ENCODE measurements at regions not wholly inside any gene's neighbourhood (a gene's known extent, or its start where the extent isn't known, plus 50 kb on each side); places are given as distances from the start of the nearest gene placed in this dataset.
A peak's percentile ranks its signal among the peaks of the same experiment; 100 is the strongest.

GRCh38 chr21:31566611-31567010 is 92.9 kb upstream of the SOD1 start:
- Histone ChIP-seq H4K20me1 (ENCODE audit: control insufficient read depth, insufficient read depth, low read depth, low read length) (no peaks in the 10 kb centered on the region), H3K9me2 (replicated peaks; ENCODE audit: control insufficient read depth, low read length) (no peaks in the 10 kb centered on the region), H3K27me3 (ENCODE audit: control insufficient read depth, low read length) (no peaks in the 10 kb centered on the region), H3K4me3 (ENCODE audit: low read length) (no peak overlapping the region), H3K4me2 (ENCODE audit: low read length) (no peak overlapping the region), H3K79me2 (ENCODE audit: control insufficient read depth, low read length) (peaks cover 4% of the 10 kb centered on the region; the same call in 1 of the 2 replicates), H3K27ac (ENCODE audit: low read depth, low read length) (no peak overlapping the region), H3K36me3 (ENCODE audit: control insufficient read depth, low read length) (peaks cover 4% of the 10 kb centered on the region; the same call in 1 of the 2 replicates), H3K9me3 (ENCODE audit: control insufficient read depth, insufficient read depth, low read length) (no peaks in the 10 kb centered on the region), H3F3A (ENCODE audit: control insufficient read depth, insufficient read depth) (peaks cover 10% of the 10 kb centered on the region; the same call in 1 of the 2 replicates), H3K4me1 (ENCODE audit: control insufficient read depth, low read length) (no peaks in the 10 kb centered on the region)
- TF ChIP-seq CTCF (IDR thresholded peaks at IDR 0.05; ENCODE audit: low read depth, low read length, poor library complexity, severe bottlenecking) = no peak
- no peak for TF ChIP-seq EZH2phosphoT487 (IDR thresholded peaks at IDR 0.05; ENCODE audit: borderline replicate concordance, low read length)

GRCh38 chr21:31566064-31566463 is 93.4 kb upstream of the SOD1 start:
- Histone ChIP-seq H3K4me1 (ENCODE audit: control insufficient read depth, low read length) (0 out of 2 replicates have a peak, but pooled peaks cover under 1% of the 10 kb centered on the region), H3K79me2 (ENCODE audit: control insufficient read depth, low read length) (peaks cover 7% of the 10 kb centered on the region), H3K27me3 (ENCODE audit: control insufficient read depth, low read length) (no peaks in the 10 kb centered on the region), H3K4me2 (ENCODE audit: low read length) (no peak overlapping the region), H3K36me3 (ENCODE audit: control insufficient read depth, low read length) (peaks cover 4% of the 10 kb centered on the region; the same call in 1 of the 2 replicates), H3K9me3 (ENCODE audit: control insufficient read depth, insufficient read depth, low read length) (no peaks in the 10 kb centered on the region), H3K9me2 (replicated peaks; ENCODE audit: control insufficient read depth, low read length) (no peaks in the 10 kb centered on the region), H3F3A (ENCODE audit: control insufficient read depth, insufficient read depth) (peaks cover 10% of the 10 kb centered on the region; the same call in 1 of the 2 replicates), H4K20me1 (ENCODE audit: control insufficient read depth, insufficient read depth, low read depth, low read length) (no peaks in the 10 kb centered on the region), H3K4me3 (ENCODE audit: low read length) (no peak overlapping the region), H3K27ac (ENCODE audit: low read depth, low read length) (no peak overlapping the region)
- TF ChIP-seq EZH2phosphoT487 (IDR thresholded peaks at IDR 0.05; ENCODE audit: borderline replicate concordance, low read length) (no peak), CTCF (IDR thresholded peaks at IDR 0.05; ENCODE audit: low read depth, low read length, poor library complexity, severe bottlenecking) (peak; percentile 34)

GRCh38 chr21:31564439-31564838 is 95.1 kb upstream of the SOD1 start:
- Histone ChIP-seq H3K27me3 (ENCODE audit: control insufficient read depth, low read length) (no peaks in the 10 kb centered on the region), H3K27ac (ENCODE audit: low read depth, low read length) (no peak overlapping the region), H3F3A (ENCODE audit: control insufficient read depth, insufficient read depth) (peaks cover 10% of the 10 kb centered on the region; the same call in 1 of the 2 replicates), H4K20me1 (ENCODE audit: control insufficient read depth, insufficient read depth, low read depth, low read length) (no peaks in the 10 kb centered on the region), H3K36me3 (ENCODE audit: control insufficient read depth, low read length) (peaks cover 13% of the 10 kb centered on the region), H3K4me2 (ENCODE audit: low read length) (no peak overlapping the region), H3K9me3 (ENCODE audit: control insufficient read depth, insufficient read depth, low read length) (no peaks in the 10 kb centered on the region), H3K4me1 (ENCODE audit: control insufficient read depth, low read length) (peaks cover 12% of the 10 kb centered on the region), H3K9me2 (replicated peaks; ENCODE audit: control insufficient read depth, low read length) (no peaks in the 10 kb centered on the region), H3K4me3 (ENCODE audit: low read length) (no peak overlapping the region), H3K79me2 (ENCODE audit: control insufficient read depth, low read length) (peaks cover 23% of the 10 kb centered on the region)
- no peak for TF ChIP-seq EZH2phosphoT487 (IDR thresholded peaks at IDR 0.05; ENCODE audit: borderline replicate concordance, low read length)
- no peak for TF ChIP-seq CTCF (IDR thresholded peaks at IDR 0.05; ENCODE audit: low read depth, low read length, poor library complexity, severe bottlenecking)
